A549 (cell line): ENCODE measurements at regions not wholly inside any gene's neighbourhood (a gene's known extent, or its start where the extent isn't known, plus 50 kb on each side); places are given as distances from the start of the nearest gene placed in this dataset.

Source experiments
- BHLHE40 ChIP-seq: IDR thresholded peaks from 2 replicates; pipeline ENCODE4 v1.6.1; 2012; ENCODE audit warnings: low read depth, low read length, inconsistent platforms
- CHD2 ChIP-seq: fragments of 150-350 bp; IDR thresholded peaks from 2 replicates; pipeline ENCODE4 v1.6.1; 2014; ENCODE audit warnings: low read length; ENCODE audit not compliant: partially characterized antibody
- CTCF ChIP-seq: fragments of >200 bp; sonication (Bioruptor Twin); formaldehyde crosslinking; IDR thresholded peaks from 3 replicates; pipeline ENCODE4 v1.5.1; 2016
- EP300 ChIP-seq, 2 experiments: fragments of >200 bp; sonication (Bioruptor Twin); formaldehyde crosslinking; IDR thresholded peaks; 2 replicates in 1 of 2; 3 replicates in 1 of 2; pipeline ENCODE4 v1.6.1; 2016 to 2017

DNA sequence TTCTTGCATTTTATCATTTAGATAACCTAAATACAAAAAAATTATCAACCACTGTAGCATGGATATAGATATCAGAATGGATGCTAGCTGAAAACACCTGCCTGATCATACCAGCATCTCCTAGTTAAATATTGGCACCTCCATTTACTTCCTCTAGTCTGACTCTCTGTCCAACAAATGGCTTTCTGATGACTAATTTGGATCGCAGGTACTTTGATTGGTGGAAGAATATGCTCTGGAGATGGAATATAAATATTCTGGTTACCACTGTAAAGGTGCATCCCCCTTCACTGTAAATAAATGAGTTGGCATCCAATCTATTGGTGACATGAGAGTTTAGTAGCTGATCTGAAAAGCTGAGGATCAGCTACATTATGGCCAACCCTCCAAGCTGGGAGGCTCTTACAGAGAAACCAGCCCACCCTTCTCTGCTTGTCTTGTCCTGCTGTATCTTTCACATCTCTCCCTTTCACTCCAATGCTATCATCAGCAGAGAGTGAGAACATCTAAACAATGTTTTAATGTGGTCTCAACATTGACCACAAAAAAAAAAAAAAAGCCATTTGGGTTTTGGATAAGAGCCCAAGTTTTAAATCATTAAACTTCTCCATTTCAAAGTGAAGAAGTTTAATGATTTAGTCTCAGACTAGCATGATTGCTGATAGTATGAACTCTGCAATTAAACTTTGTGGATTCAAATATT, 90.5 kb downstream of the PMAIP1 start:
- TF ChIP-seq BHLHE40 (no peak), CHD2 (no peak), EP300 (IDR thresholded peaks at IDR 0.05) (no peak), CTCF (no peak)
